CD4-positive, alpha-beta T cell treated with Interleukin-4 for 4 hours (primary cell): ENCODE measurements at regions not wholly inside any gene's neighbourhood (a gene's known extent, or its start where the extent isn't known, plus 50 kb on each side); places are given as distances from the start of the nearest gene placed in this dataset.

Source experiments
- DNase-seq: peaks from one replicate; pipeline ENCODE4 v3.0.0-alpha.2; 2020

- no peak for DNase-seq
Observed at GRCh38 chr11:134582770-134583095, 170.7 kb upstream of the B3GAT1 start.

- DNase-seq: no peak
Observed at GRCh38 chr11:134581966-134582769, 170.1 kb upstream of the B3GAT1 start.

GRCh38 chr11:134581121-134581626 is 169.1 kb upstream of the B3GAT1 start:
- DNase-seq: no peak

GRCh38 chr11:134580610-134580975 is 168.6 kb upstream of the B3GAT1 start:
- DNase-seq: no peak

GRCh38 chr11:134579724-134580609 is 167.9 kb upstream of the B3GAT1 start:
- no peak for DNase-seq

GRCh38 chr11:134578807-134579723 is 167.0 kb upstream of the B3GAT1 start:
- DNase-seq: no peak

GRCh38 chr11:134577751-134578395 is 165.8 kb upstream of the B3GAT1 start:
- DNase-seq: no peak

GRCh38 chr11:134576721-134577171 is 164.7 kb upstream of the B3GAT1 start:
- DNase-seq: no peak

GRCh38 chr11:134576286-134576685 is 164.2 kb upstream of the B3GAT1 start:
- no peak for DNase-seq

- no peak for DNase-seq
Observed at GRCh38 chr11:134575504-134576230, 163.6 kb upstream of the B3GAT1 start.

GRCh38 chr11:134574947-134575346 is 162.9 kb upstream of the B3GAT1 start:
- no peak for DNase-seq

- DNase-seq: no peak
Observed at GRCh38 chr11:134574425-134574824, 162.4 kb upstream of the B3GAT1 start.

- no peak for DNase-seq
Observed at GRCh38 chr11:134573857-134574256, 161.8 kb upstream of the B3GAT1 start.

GRCh38 chr11:134572741-134573675 is 161.0 kb upstream of the B3GAT1 start:
- no peak for DNase-seq

GRCh38 chr11:134571301-134571700 is 159.3 kb upstream of the B3GAT1 start:
- no peak for DNase-seq

GRCh38 chr11:134569195-134569594 is 157.2 kb upstream of the B3GAT1 start:
- no peak for DNase-seq

- DNase-seq: no peak
Observed at GRCh38 chr11:134566311-134566710, 154.3 kb upstream of the B3GAT1 start.

- DNase-seq: no peak
Observed at GRCh38 chr11:134565343-134565891, 153.4 kb upstream of the B3GAT1 start.

- DNase-seq: no peak
Observed at GRCh38 chr11:134564472-134565200, 152.6 kb upstream of the B3GAT1 start.
